ENCODE measurements at regions not wholly inside any gene's neighbourhood (a gene's known extent, or its start where the extent isn't known, plus 50 kb on each side); places are given as distances from the start of the nearest gene placed in this dataset.

- ATAC-seq (no peak), DNase-seq (no peak)
- Mint-ChIP-seq H3K4me3 (no peak overlapping the region), H3K4me1 (no peaks in the 10 kb centered on the region), H3K27me3 (no peaks in the 10 kb centered on the region), H3K36me3 (ENCODE audit: low read depth) (no peaks in the 10 kb centered on the region), H3K27ac (no peak overlapping the region)
- no peaks in the 10 kb centered on the region for H3K9me3 ChIP-seq (ENCODE audit: control insufficient read depth, low read length, poor library complexity, severe bottlenecking)
Measured at GRCh38 chr3:176090727-176091126, 1106.6 kb downstream of the TBL1XR1 start.

DNA sequence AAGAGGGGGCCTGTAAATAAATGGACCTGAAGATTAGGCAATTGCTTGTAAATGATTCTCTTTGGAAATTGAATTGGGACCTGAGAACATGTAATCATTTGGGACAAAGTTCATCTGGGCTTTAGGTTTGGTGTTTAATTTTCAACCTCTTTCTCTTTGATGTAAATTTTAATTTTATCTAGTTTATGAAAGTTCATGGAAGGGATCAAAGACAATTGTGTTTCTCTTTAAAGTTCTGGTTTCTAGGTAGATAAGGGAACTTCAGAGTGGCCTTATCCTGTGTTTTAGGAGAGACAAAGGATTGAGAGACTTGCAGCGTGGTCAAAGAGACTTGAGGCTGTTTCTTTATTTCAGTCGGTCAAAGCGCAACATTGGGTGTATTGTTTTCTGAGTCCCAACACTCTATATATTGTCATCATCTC lies 1108.3 kb downstream of the TBL1XR1 start:
- H3K4me3 Mint-ChIP-seq: no peak overlapping the region
- no peaks in the 10 kb centered on the region for H3K9me3 ChIP-seq (ENCODE audit: control insufficient read depth, low read length, poor library complexity, severe bottlenecking)
- H3K4me1 Mint-ChIP-seq: no peaks in the 10 kb centered on the region
- ATAC-seq (no peak), DNase-seq (no peak)
- no peak overlapping the region for H3K27ac Mint-ChIP-seq
- H3K36me3 Mint-ChIP-seq (ENCODE audit: low read depth): no peaks in the 10 kb centered on the region
- no peaks in the 10 kb centered on the region for H3K27me3 Mint-ChIP-seq

- Mint-ChIP-seq H3K27me3 (no peaks in the 10 kb centered on the region), H3K4me3 (no peak overlapping the region), H3K27ac (no peak overlapping the region), H3K36me3 (ENCODE audit: low read depth) (no peaks in the 10 kb centered on the region), H3K4me1 (no peaks in the 10 kb centered on the region)
- H3K9me3 ChIP-seq (ENCODE audit: control insufficient read depth, low read length, poor library complexity, severe bottlenecking): no peaks in the 10 kb centered on the region
- DNase-seq (no peak), ATAC-seq (no peak)
Measured at GRCh38 chr3:176087066-176087697, 1110.1 kb downstream of the TBL1XR1 start.

DNA sequence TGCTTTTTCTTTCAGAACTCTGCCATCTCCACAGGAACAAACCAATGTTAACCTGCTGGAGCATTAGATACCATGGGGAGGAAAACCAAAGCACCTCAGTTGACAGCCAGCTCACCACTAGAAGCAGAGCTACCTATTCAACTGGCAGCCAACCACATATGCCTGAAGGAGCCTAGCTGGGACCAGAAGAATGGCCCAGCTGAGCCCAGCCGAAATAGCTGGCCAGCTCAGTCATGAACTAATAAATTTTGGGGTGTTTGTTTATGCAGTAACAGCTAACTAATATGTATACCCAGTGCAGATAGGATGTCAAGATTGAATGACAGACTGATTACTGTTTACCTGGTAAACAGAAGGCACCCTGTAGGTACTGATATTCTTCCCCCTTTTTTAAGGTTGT lies 1117.5 kb downstream of the TBL1XR1 start:
- no peaks in the 10 kb centered on the region for H3K9me3 ChIP-seq (ENCODE audit: control insufficient read depth, low read length, poor library complexity, severe bottlenecking)
- H3K4me3 Mint-ChIP-seq: no peak overlapping the region
- no peaks in the 10 kb centered on the region for H3K4me1 Mint-ChIP-seq
- DNase-seq (no peak), ATAC-seq (no peak)
- H3K36me3 Mint-ChIP-seq (ENCODE audit: low read depth): no peaks in the 10 kb centered on the region
- no peak overlapping the region for H3K27ac Mint-ChIP-seq
- no peaks in the 10 kb centered on the region for H3K27me3 Mint-ChIP-seq

DNA sequence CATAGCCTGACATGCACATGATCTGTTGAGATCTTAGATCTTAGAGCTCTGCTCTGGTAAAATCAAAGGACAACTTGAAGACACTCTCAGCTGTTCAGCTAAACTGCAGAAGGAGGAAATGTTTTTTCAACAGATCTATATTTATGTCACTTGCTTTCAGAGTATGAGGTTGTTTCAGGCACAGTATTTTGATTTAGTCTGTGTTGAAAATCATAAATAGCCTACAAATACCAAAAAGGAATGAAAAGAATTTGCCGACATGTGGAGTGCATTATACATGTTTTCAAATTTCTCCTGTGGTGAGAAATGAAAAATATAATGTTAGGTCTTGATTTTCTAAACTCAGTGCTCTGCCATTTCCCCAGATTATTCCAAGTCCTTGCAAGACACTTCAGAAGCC lies 1118.4 kb downstream of the TBL1XR1 start:
- DNase-seq (no peak), ATAC-seq (no peak)
- Mint-ChIP-seq H3K4me1 (no peaks in the 10 kb centered on the region), H3K4me3 (no peak overlapping the region), H3K27me3 (no peaks in the 10 kb centered on the region), H3K36me3 (ENCODE audit: low read depth) (no peaks in the 10 kb centered on the region), H3K27ac (no peak overlapping the region)
- H3K9me3 ChIP-seq (ENCODE audit: control insufficient read depth, low read length, poor library complexity, severe bottlenecking): no peaks in the 10 kb centered on the region

GRCh38 chr3:176075491-176075890 lies 1121.8 kb downstream of the TBL1XR1 start:
- Mint-ChIP-seq H3K27me3 (no peaks in the 10 kb centered on the region), H3K4me3 (no peak overlapping the region), H3K4me1 (no peaks in the 10 kb centered on the region), H3K36me3 (ENCODE audit: low read depth) (no peaks in the 10 kb centered on the region), H3K27ac (no peak overlapping the region)
- no peaks in the 10 kb centered on the region for H3K9me3 ChIP-seq (ENCODE audit: control insufficient read depth, low read length, poor library complexity, severe bottlenecking)
- ATAC-seq (no peak), DNase-seq (no peak)

DNA sequence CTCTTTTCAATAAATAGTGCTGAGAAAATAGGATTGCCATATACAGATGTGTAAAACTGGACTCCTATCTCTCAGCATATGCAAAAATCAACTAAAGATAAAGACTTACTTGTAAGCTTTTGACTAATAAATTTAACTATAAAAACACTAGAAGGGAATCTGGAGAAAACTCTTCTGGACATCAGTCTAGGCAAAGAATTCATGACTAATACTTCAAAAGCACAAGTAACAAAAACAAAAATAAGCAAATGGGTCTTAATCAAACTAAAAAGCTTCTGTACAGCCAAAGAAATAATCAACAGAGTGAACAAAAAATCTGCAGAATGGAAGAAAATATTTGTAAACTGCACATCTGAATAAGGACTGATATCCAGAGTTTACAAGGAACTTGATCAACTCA lies 1122.2 kb downstream of the TBL1XR1 start:
- Mint-ChIP-seq H3K36me3 (ENCODE audit: low read depth) (no peaks in the 10 kb centered on the region), H3K4me1 (no peaks in the 10 kb centered on the region), H3K27me3 (no peaks in the 10 kb centered on the region), H3K27ac (no peak overlapping the region), H3K4me3 (no peak overlapping the region)
- no peaks in the 10 kb centered on the region for H3K9me3 ChIP-seq (ENCODE audit: control insufficient read depth, low read length, poor library complexity, severe bottlenecking)
- ATAC-seq (no peak), DNase-seq (no peak)

GRCh38 chr3:176074096-176074495 lies 1123.2 kb downstream of the TBL1XR1 start:
- ATAC-seq: no peak
- no peaks in the 10 kb centered on the region for H3K9me3 ChIP-seq (ENCODE audit: control insufficient read depth, low read length, poor library complexity, severe bottlenecking)
- no peaks in the 10 kb centered on the region for H3K4me1 Mint-ChIP-seq
- no peak for DNase-seq
- no peaks in the 10 kb centered on the region for H3K36me3 Mint-ChIP-seq (ENCODE audit: low read depth)
- H3K4me3 Mint-ChIP-seq: no peak overlapping the region
- no peak overlapping the region for H3K27ac Mint-ChIP-seq
- H3K27me3 Mint-ChIP-seq: no peaks in the 10 kb centered on the region

DNA sequence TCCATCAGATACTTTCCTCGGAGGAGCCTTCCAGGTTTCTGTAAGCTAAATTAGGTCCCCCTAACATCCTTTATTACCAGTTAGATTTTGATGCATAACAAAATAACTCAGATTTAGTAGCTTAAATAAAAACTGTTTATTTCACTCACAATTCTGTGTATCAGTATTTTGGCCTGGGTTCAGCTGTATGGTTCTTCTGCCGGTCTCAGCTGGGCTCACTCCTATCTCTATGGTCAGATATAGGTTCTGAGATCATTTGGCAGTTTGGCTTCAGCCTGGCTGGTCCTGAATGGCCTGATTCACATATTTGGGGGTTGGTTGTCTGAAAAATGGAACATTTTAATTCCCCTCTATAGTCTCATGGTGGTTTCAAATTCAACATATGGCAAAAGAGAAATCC lies 1125.3 kb downstream of the TBL1XR1 start:
- Mint-ChIP-seq H3K27me3 (no peaks in the 10 kb centered on the region), H3K4me3 (no peak overlapping the region), H3K4me1 (no peaks in the 10 kb centered on the region), H3K36me3 (ENCODE audit: low read depth) (no peaks in the 10 kb centered on the region), H3K27ac (no peak overlapping the region)
- no peaks in the 10 kb centered on the region for H3K9me3 ChIP-seq (ENCODE audit: control insufficient read depth, low read length, poor library complexity, severe bottlenecking)
- ATAC-seq (no peak), DNase-seq (no peak)

GRCh38 chr3:176068750-176069149 lies 1128.5 kb downstream of the TBL1XR1 start:
- H3K4me3 Mint-ChIP-seq: no peak overlapping the region
- no peak overlapping the region for H3K27ac Mint-ChIP-seq
- H3K4me1 Mint-ChIP-seq: no peaks in the 10 kb centered on the region
- DNase-seq (no peak), ATAC-seq (no peak)
- no peaks in the 10 kb centered on the region for H3K36me3 Mint-ChIP-seq (ENCODE audit: low read depth)
- no peaks in the 10 kb centered on the region for H3K9me3 ChIP-seq (ENCODE audit: control insufficient read depth, low read length, poor library complexity, severe bottlenecking)
- no peaks in the 10 kb centered on the region for H3K27me3 Mint-ChIP-seq

- no peaks in the 10 kb centered on the region for H3K9me3 ChIP-seq (ENCODE audit: control insufficient read depth, low read length, poor library complexity, severe bottlenecking)
- Mint-ChIP-seq H3K27ac (no peak overlapping the region), H3K27me3 (no peaks in the 10 kb centered on the region), H3K4me1 (no peaks in the 10 kb centered on the region), H3K36me3 (ENCODE audit: low read depth) (no peaks in the 10 kb centered on the region), H3K4me3 (no peak overlapping the region)
- ATAC-seq (no peak), DNase-seq (no peak)
Measured at GRCh38 chr3:176058856-176059255, 1138.4 kb downstream of the TBL1XR1 start.

GRCh38 chr3:176055836-176056235 lies 1141.4 kb downstream of the TBL1XR1 start:
- Mint-ChIP-seq H3K4me3 (no peak overlapping the region), H3K27ac (no peak overlapping the region), H3K27me3 (no peaks in the 10 kb centered on the region), H3K36me3 (ENCODE audit: low read depth) (no peaks in the 10 kb centered on the region), H3K4me1 (no peaks in the 10 kb centered on the region)
- no peaks in the 10 kb centered on the region for H3K9me3 ChIP-seq (ENCODE audit: control insufficient read depth, low read length, poor library complexity, severe bottlenecking)
- ATAC-seq (no peak), DNase-seq (no peak)

DNA sequence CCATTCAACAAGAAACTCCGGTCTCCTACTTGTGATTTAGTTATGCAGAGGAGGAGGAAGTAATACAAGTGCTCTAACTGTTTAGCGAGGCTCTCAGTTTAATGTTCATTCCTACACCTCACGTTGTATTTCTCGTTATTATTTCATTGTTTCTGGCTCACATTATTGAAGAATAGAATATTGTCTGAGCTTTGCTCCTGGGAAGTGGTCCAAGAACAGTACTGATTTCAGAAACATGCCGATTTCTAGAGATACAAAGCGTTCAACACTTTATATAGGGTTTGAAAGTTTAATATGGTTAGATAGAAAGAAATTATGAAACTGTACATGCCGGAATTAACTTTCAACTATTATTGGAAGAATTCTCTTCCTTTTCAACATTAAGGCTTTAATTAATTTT lies 1145.5 kb downstream of the TBL1XR1 start:
- H3K36me3 Mint-ChIP-seq (ENCODE audit: low read depth): no peaks in the 10 kb centered on the region
- DNase-seq: no peak
- no peak overlapping the region for H3K4me3 Mint-ChIP-seq
- H3K4me1 Mint-ChIP-seq: no peaks in the 10 kb centered on the region
- H3K27ac Mint-ChIP-seq: no peak overlapping the region
- no peaks in the 10 kb centered on the region for H3K9me3 ChIP-seq (ENCODE audit: control insufficient read depth, low read length, poor library complexity, severe bottlenecking)
- ATAC-seq: no peak
- no peaks in the 10 kb centered on the region for H3K27me3 Mint-ChIP-seq

DNA sequence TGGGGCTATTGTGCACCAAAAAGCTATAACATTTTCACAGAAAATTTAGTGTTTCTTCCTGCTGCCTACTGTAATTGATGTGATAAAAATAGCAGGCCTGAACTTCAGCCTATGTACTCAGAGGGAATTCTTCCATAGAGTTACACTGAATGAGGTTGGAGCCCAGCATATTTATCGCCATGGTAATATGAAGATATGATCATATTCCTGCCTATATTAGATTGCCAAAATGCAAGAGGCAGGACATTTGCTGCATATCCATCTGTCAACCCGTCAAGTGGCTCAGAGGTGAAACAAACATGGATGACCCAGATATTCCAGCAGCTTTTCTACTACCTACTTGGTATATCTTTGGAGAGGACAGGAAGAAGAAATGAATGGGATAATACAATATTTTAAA lies 1150.6 kb downstream of the TBL1XR1 start:
- ATAC-seq (no peak), DNase-seq (no peak)
- no peaks in the 10 kb centered on the region for H3K36me3 Mint-ChIP-seq (ENCODE audit: low read depth)
- H3K4me3 Mint-ChIP-seq: no peak overlapping the region
- no peaks in the 10 kb centered on the region for H3K4me1 Mint-ChIP-seq
- H3K27ac Mint-ChIP-seq: no peak overlapping the region
- H3K27me3 Mint-ChIP-seq: no peaks in the 10 kb centered on the region
- no peaks in the 10 kb centered on the region for H3K9me3 ChIP-seq (ENCODE audit: control insufficient read depth, low read length, poor library complexity, severe bottlenecking)

All from T-helper 17 cell (primary cell).